K562 (cell line): ENCODE measurements at regions not wholly inside any gene's neighbourhood (a gene's known extent, or its start where the extent isn't known, plus 50 kb on each side); places are given as distances from the start of the nearest gene placed in this dataset.

Experiments used
- CEBPB ChIP-seq: fragments of 450-650 bp; IDR thresholded peaks from 2 replicates; pipeline ENCODE4 v1.6.1; 2016; ENCODE audit warnings: missing genetic modification characterization, missing compliant biosample characterization
- FOXM1 ChIP-seq, 2 experiments: fragments of 450-650 bp in 1 of 2; sonication (generic) in 1 of 2; formaldehyde crosslinking in 1 of 2; IDR thresholded peaks; 2 replicates each; pipeline versions ENCODE4 v1.6.1 to v1.9.0; 2017 to 2022; ENCODE audit warnings: low read depth in 2 of 2, mild to moderate bottlenecking in 2 of 2, missing genetic modification reagents in 1 of 2, moderate library complexity in 1 of 2
- PRDM10 ChIP-seq: fragments of 450-650 bp; IDR thresholded peaks from 2 replicates; pipeline ENCODE4 v1.6.1; 2018; ENCODE audit not compliant: partially characterized antibody
- SMC3 ChIP-seq: conservative IDR thresholded peaks from 2 replicates; pipeline ENCODE4 v1.6.1; 2011; ENCODE audit warnings: low read depth, low read length, improper control_type of control experiment; ENCODE audit not compliant: insufficient read depth
- TAF15 ChIP-seq: fragments of 200-400 bp; formaldehyde crosslinking; IDR thresholded peaks from 2 replicates; pipeline ENCODE4 v1.6.1; 2017; ENCODE audit warnings: mild to moderate bottlenecking, low read depth, low read length, moderate library complexity
- ZNF785 ChIP-seq: fragments of 250-450 bp; sonication (Bioruptor Pico); IDR thresholded peaks from 2 replicates; pipeline ENCODE4 v1.4.0; 2020; ENCODE audit warnings: mild to moderate bottlenecking
- TF ChIP-seq, protein P1 (sequence below), 3 experiments: IDR thresholded peaks in 2 of 3; conservative IDR thresholded peaks in 1 of 3; 2 replicates each; pipeline ENCODE4 v1.5.1; 2011 to 2012; ENCODE audit warnings: low read length in 3 of 3, mild to moderate bottlenecking in 3 of 3, control low read depth in 2 of 3, improper control_type of control experiment in 1 of 3, inconsistent platforms in 1 of 3, low read depth in 1 of 3, mixed read lengths in 1 of 3, moderate library complexity in 1 of 3; ENCODE audit not compliant: insufficient read depth in 2 of 3
- TF ChIP-seq, protein P2 (sequence below): sonication (generic); formaldehyde crosslinking; IDR thresholded peaks from 2 replicates; pipeline ENCODE4 v1.8.1; 2023; ENCODE audit warnings: mild to moderate bottlenecking, missing genetic modification reagents
- TF ChIP-seq, protein P3 (sequence below): fragments of 450-650 bp; IDR thresholded peaks from 2 replicates; pipeline ENCODE4 v1.6.1; 2016
- TF ChIP-seq, protein P4 (sequence below): sonication (generic); formaldehyde crosslinking; IDR thresholded peaks from 2 replicates; pipeline ENCODE4 v1.9.0; 2022; ENCODE audit warnings: mild to moderate bottlenecking, missing genetic modification reagents

DNA sequence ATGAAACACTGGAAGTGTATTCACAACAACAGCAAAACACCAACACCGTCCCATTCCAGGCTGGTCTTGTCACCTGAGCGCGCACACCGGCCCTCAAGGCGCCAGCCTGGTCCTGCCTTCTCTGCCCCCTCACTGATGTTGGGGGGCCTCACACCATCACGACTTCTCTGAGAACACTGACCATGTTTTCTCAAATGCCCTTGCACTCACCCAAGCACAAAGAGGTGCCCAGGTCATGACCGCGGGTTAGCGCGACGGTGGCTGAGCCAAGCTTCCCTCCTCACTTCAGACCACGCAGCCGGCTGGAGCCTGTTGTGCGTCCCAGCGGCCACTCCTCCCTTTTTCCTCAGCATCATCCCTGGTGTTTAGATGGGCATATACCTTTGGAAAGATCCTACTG lies 101.3 kb upstream of the SALL3 start:
- TF ChIP-seq PRDM10 (no peak), SMC3 (no peak), FOXM1 (IDR thresholded peaks at IDR 0.05; ENCODE audit: low read depth) (no peak), FOXM1 (CRISPR knock-in tag; IDR thresholded peaks at IDR 0.05; ENCODE audit: low read depth) (no peak), ZNF785 (CRISPR knock-in tag) (no peak), CEBPB (tag) (no peak), TAF15 (no peak)
- TF ChIP-seq, protein P1, sequence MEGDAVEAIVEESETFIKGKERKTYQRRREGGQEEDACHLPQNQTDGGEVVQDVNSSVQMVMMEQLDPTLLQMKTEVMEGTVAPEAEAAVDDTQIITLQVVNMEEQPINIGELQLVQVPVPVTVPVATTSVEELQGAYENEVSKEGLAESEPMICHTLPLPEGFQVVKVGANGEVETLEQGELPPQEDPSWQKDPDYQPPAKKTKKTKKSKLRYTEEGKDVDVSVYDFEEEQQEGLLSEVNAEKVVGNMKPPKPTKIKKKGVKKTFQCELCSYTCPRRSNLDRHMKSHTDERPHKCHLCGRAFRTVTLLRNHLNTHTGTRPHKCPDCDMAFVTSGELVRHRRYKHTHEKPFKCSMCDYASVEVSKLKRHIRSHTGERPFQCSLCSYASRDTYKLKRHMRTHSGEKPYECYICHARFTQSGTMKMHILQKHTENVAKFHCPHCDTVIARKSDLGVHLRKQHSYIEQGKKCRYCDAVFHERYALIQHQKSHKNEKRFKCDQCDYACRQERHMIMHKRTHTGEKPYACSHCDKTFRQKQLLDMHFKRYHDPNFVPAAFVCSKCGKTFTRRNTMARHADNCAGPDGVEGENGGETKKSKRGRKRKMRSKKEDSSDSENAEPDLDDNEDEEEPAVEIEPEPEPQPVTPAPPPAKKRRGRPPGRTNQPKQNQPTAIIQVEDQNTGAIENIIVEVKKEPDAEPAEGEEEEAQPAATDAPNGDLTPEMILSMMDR (IDR thresholded peaks at IDR 0.05 in 2 of 3, conservative IDR thresholded peaks at IDR 0.05 in 1 of 3; ENCODE audit: insufficient read depth in 2 of 3, low read depth in 1 of 3, low read length in 3 of 3), result no peak
- TF ChIP-seq, protein P2, sequence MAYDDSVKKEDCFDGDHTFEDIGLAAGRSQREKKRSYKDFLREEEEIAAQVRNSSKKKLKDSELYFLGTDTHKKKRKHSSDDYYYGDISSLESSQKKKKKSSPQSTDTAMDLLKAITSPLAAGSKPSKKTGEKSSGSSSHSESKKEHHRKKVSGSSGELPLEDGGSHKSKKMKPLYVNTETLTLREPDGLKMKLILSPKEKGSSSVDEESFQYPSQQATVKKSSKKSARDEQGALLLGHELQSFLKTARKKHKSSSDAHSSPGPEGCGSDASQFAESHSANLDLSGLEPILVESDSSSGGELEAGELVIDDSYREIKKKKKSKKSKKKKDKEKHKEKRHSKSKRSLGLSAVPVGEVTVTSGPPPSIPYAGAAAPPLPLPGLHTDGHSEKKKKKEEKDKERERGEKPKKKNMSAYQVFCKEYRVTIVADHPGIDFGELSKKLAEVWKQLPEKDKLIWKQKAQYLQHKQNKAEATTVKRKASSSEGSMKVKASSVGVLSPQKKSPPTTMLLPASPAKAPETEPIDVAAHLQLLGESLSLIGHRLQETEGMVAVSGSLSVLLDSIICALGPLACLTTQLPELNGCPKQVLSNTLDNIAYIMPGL, result no peak
- TF ChIP-seq, protein P3, sequence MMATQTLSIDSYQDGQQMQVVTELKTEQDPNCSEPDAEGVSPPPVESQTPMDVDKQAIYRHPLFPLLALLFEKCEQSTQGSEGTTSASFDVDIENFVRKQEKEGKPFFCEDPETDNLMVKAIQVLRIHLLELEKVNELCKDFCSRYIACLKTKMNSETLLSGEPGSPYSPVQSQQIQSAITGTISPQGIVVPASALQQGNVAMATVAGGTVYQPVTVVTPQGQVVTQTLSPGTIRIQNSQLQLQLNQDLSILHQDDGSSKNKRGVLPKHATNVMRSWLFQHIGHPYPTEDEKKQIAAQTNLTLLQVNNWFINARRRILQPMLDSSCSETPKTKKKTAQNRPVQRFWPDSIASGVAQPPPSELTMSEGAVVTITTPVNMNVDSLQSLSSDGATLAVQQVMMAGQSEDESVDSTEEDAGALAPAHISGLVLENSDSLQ, result no peak
- TF ChIP-seq, protein P4, sequence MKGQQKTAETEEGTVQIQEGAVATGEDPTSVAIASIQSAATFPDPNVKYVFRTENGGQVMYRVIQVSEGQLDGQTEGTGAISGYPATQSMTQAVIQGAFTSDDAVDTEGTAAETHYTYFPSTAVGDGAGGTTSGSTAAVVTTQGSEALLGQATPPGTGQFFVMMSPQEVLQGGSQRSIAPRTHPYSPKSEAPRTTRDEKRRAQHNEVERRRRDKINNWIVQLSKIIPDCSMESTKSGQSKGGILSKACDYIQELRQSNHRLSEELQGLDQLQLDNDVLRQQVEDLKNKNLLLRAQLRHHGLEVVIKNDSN (CRISPR knock-in tag), result no peak
